K562 (cell line): ENCODE measurements at regions not wholly inside any gene's neighbourhood (a gene's known extent, or its start where the extent isn't known, plus 50 kb on each side); places are given as distances from the start of the nearest gene placed in this dataset.

ENCODE experiments used
- ATAC-seq: fragments of 200-7000 bp; cut with Tn5 transposase; 3 replicates; pipeline ENCODE4 v1.9.1; 2020; ENCODE audit warnings: moderate library complexity
- BruUV-seq: library from RNA; stranded (reverse); fragments of 400-500 nt; replicated peaks from 2 replicates; lab custom pipeline; 2021; lab: Mats Ljungman, UMichigan
- CTCF ChIA-PET: fragments of 300-600 bp; formaldehyde crosslinking; extraction: SDS; loops from one replicate; lab custom pipeline; 2021; ENCODE audit warnings: low intra/inter-chr PET ratio; lab: Yijun Ruan, JAX
- POLR2A ChIA-PET: fragments of 300-600, 350-650 bp; sonication (Branson Sonifier 250); formaldehyde crosslinking; extraction: SDS; loops from one replicate; lab custom pipeline; 2021; ENCODE audit warnings: antibody characterized with exemption, inconsistent platforms; lab: Yijun Ruan, JAX
- DNase-seq, 4 experiments: peaks; one replicate each; pipeline versions ENCODE4 v3.0.0 to v3.0.0-alpha.2; 2011 to 2018; ENCODE audit warnings: low spot score in 3 of 4, mixed read lengths in 3 of 4; ENCODE audit errors: extremely low read depth in 1 of 4
- FAIRE-seq: peaks from 2 replicates; lab custom pipeline; 2011; peaks lifted over from hg19 to GRCh38; lab: Jason Lieb, UNC
- H2AFZ ChIP-seq: 2 replicates; pipeline ENCODE4 v1.6.0; 2011; ENCODE audit warnings: low read depth, low read length, control low read depth, inconsistent platforms
- H3K27ac ChIP-seq: fragments of 200-600 bp; 3 replicates; pipeline ENCODE4 v1.8.0; 2011; ENCODE audit warnings: low read depth, mild to moderate bottlenecking, control low read depth, inconsistent platforms, low read length, moderate library complexity, mixed read lengths; ENCODE audit errors: extremely low read depth
- H3K27me3 ChIP-seq, 2 experiments: fragments of 300-600 bp in 1 of 2; 2 replicates in 1 of 2; 3 replicates in 1 of 2; pipeline versions ENCODE4 v1.6.0 to v1.8.0; 2011; ENCODE audit warnings: inconsistent platforms in 2 of 2, low read length in 2 of 2, mild to moderate bottlenecking in 1 of 2, mixed read lengths in 1 of 2, moderate library complexity in 1 of 2; ENCODE audit not compliant: control insufficient read depth in 2 of 2, insufficient read depth in 2 of 2
- H3K36me3 ChIP-seq: fragments of 300-600 bp; 3 replicates; pipeline ENCODE4 v1.8.0; 2011; ENCODE audit warnings: mild to moderate bottlenecking, low read length, inconsistent platforms; ENCODE audit not compliant: control insufficient read depth, insufficient read depth
- H3K4me1 ChIP-seq, 2 experiments: fragments of 200-600 bp in 1 of 2; replicated peaks in 1 of 2; 2 replicates in 1 of 2; 3 replicates in 1 of 2; pipeline versions ENCODE4 v1.5.1 to v1.8.0; 2011; ENCODE audit warnings: inconsistent platforms in 2 of 2, low read length in 2 of 2, mild to moderate bottlenecking in 1 of 2, mixed read lengths in 1 of 2, moderate library complexity in 1 of 2; ENCODE audit not compliant: control insufficient read depth in 2 of 2, insufficient read depth in 2 of 2
- H3K4me2 ChIP-seq: 2 replicates; pipeline ENCODE4 v1.6.1; 2011; ENCODE audit warnings: low read length, control low read depth, inconsistent platforms, mixed read lengths; ENCODE audit not compliant: insufficient read depth
- H3K4me3 ChIP-seq: fragments of 200-600 bp; sonication (generic), shearing (Covaris generic); 2 replicates; pipeline ENCODE4 v1.5.1; 2016; ENCODE audit warnings: control low read depth, inconsistent platforms
- H3K79me2 ChIP-seq: fragments of 200-600 bp; 3 replicates; pipeline ENCODE4 v1.8.0; 2011; ENCODE audit warnings: low read length, inconsistent platforms; ENCODE audit not compliant: control insufficient read depth, insufficient read depth
- H3K9ac ChIP-seq, 2 experiments: 2 replicates each; pipeline versions ENCODE4 v1.6.0 to v1.6.1; 2011; ENCODE audit warnings: low read depth in 2 of 2, low read length in 2 of 2, control low read depth in 1 of 2, inconsistent platforms in 1 of 2, mild to moderate bottlenecking in 1 of 2, mixed read lengths in 1 of 2; ENCODE audit not compliant: insufficient read depth in 1 of 2
- H3K9me1 ChIP-seq: one replicate; pipeline ENCODE4 v1.6.0; 2011; ENCODE audit warnings: inconsistent platforms, mild to moderate bottlenecking, low read length, moderate library complexity; ENCODE audit not compliant: control insufficient read depth, insufficient read depth
- H3K9me3 ChIP-seq: replicated peaks from 2 replicates; pipeline ENCODE4 v1.5.1; 2011; ENCODE audit warnings: low read depth, low read length, inconsistent platforms; ENCODE audit not compliant: control insufficient read depth, insufficient read depth
- H4K20me1 ChIP-seq: replicated peaks from 2 replicates; pipeline ENCODE4 v1.6.1; 2011; ENCODE audit warnings: low read length, inconsistent platforms, mixed read lengths; ENCODE audit not compliant: control insufficient read depth, insufficient read depth
- ARID2 ChIP-seq: fragments of 450-650 bp; IDR thresholded peaks from 2 replicates; pipeline ENCODE4 v1.6.1; 2017; ENCODE audit warnings: antibody characterized with exemption, mild to moderate bottlenecking
- FOXM1 ChIP-seq, 2 experiments: fragments of 450-650 bp in 1 of 2; sonication (generic) in 1 of 2; formaldehyde crosslinking in 1 of 2; IDR thresholded peaks; 2 replicates each; pipeline versions ENCODE4 v1.6.1 to v1.9.0; 2017 to 2022; ENCODE audit warnings: low read depth in 2 of 2, mild to moderate bottlenecking in 2 of 2, missing genetic modification reagents in 1 of 2, moderate library complexity in 1 of 2
- GTF2E2 ChIP-seq: fragments of 200-800 bp; sonication (Bioruptor generic); IDR thresholded peaks from 2 replicates; pipeline ENCODE4 v1.6.1; 2016; ENCODE audit warnings: missing genetic modification characterization, missing compliant biosample characterization
- KDM4B ChIP-seq, 2 experiments: fragments of 450-650 bp in 1 of 2; sonication (generic) in 1 of 2; IDR thresholded peaks; 2 replicates each; pipeline ENCODE4 v1.6.1; 2016 to 2017; ENCODE audit warnings: borderline replicate concordance in 2 of 2, antibody characterized with exemption in 1 of 2, low read depth in 1 of 2, mild to moderate bottlenecking in 1 of 2
- LARP7 ChIP-seq: fragments of 450-650 bp; IDR thresholded peaks from 2 replicates; pipeline ENCODE4 v1.6.1; 2016
- MYC ChIP-seq, 2 experiments: fragments of 250-450 bp in 1 of 2; sonication (Bioruptor Pico) in 1 of 2; IDR thresholded peaks; 2 replicates each; pipeline versions ENCODE4 v1.5.1 to v1.6.1; 2012 to 2021; ENCODE audit warnings: low read depth in 2 of 2, borderline replicate concordance in 1 of 2, improper control_type of control experiment in 1 of 2, low read length in 1 of 2, mild to moderate bottlenecking in 1 of 2, moderate library complexity in 1 of 2
- NFYB ChIP-seq: IDR thresholded peaks from 2 replicates; pipeline ENCODE4 v1.6.1; 2011; ENCODE audit warnings: mild to moderate bottlenecking, moderate library complexity; ENCODE audit not compliant: insufficient read length; ENCODE audit errors: extremely low read depth
- POU5F1 ChIP-seq: fragments of 150-350 bp; IDR thresholded peaks from 2 replicates; pipeline ENCODE4 v1.6.1; 2014; ENCODE audit warnings: borderline replicate concordance, low read length, low read depth, mild to moderate bottlenecking; ENCODE audit not compliant: partially characterized antibody
- TAL1 ChIP-seq: fragments of 450-650 bp; IDR thresholded peaks from 2 replicates; pipeline ENCODE4 v1.6.1; 2016; ENCODE audit warnings: mild to moderate bottlenecking
- ZNF24 ChIP-seq: fragments of 450-650 bp; IDR thresholded peaks from 2 replicates; pipeline ENCODE4 v1.6.1; 2016
- WGBS: fragments of 100-300 bp; shearing (Covaris generic); methylation state at CpG from one replicate; pipeline ENCODE4 v1.1.6; 2016; ENCODE audit warnings: low coverage, mixed read lengths; ENCODE audit not compliant: insufficient coverage; ENCODE audit errors: missing lambda C conversion rate; 5-methylcytosine and 5-hydroxymethylcytosine counted together
- in situ Hi-C: fragments of 300-500 bp; cut with MboI; formaldehyde crosslinking; loops from 4 replicates; pipeline ENCODE4 v1.15.0; 2018; ENCODE audit warnings: inconsistent platforms, mixed read lengths
- intact Hi-C: fragments of 100-400 bp; cut with micrococcal nuclease; formaldehyde crosslinking; loops from 2 replicates; pipeline ENCODE4 v1.14.2; 2022
- TF ChIP-seq, protein P1 (sequence below): fragments of 250-450 bp; sonication (Bioruptor Pico); IDR thresholded peaks from 2 replicates; pipeline ENCODE4 v1.8.0; 2022; ENCODE audit warnings: moderate library complexity, mild to moderate bottlenecking, inconsistent platforms
- TF ChIP-seq, protein P2 (sequence below), 2 experiments: fragments of 250-450 bp in 1 of 2; fragments of 450-650 bp in 1 of 2; sonication (Bioruptor Pico) in 1 of 2; IDR thresholded peaks; 2 replicates each; pipeline versions ENCODE4 v1.6.1 to v1.8.0; 2016 to 2021; ENCODE audit warnings: mild to moderate bottlenecking in 2 of 2, moderate library complexity in 2 of 2, missing compliant biosample characterization in 1 of 2, missing genetic modification characterization in 1 of 2
- TF ChIP-seq, protein P3 (sequence below): fragments of 450-650 bp; IDR thresholded peaks from 2 replicates; pipeline ENCODE4 v1.6.1; 2014; ENCODE audit warnings: low read depth, mild to moderate bottlenecking, moderate library complexity, borderline replicate concordance
- TF ChIP-seq, protein P4 (sequence below): fragments of 450-650 bp; IDR thresholded peaks from 2 replicates; pipeline ENCODE4 v1.6.1; 2016

DNA sequence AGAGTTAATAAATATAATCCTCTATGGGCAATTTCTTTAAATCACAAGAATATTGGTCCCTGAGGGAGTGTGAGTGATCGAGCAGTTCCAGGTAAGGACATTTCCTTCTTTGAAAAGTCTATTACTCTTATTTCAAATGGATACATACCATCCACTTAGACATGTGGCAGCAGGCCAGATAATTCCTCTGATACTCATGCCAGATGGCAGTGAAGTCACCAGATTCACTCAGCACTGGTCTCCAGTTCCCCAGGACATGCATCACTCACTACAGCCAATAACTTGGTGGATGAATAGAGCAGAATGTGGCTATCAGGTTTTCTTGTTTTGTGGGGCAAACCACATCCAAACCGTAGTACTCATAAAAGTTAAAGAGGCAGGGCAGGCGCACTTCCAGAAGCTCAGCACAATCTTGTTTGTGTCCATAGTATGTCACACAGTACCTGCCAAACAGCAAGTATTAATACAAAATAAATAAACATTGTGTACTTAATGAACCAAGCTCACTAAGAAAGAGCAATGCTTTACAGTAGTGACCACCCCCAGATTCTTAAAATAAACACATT lies 74.2 kb upstream of the CD53 start (continued):
- TF ChIP-seq FOXM1 (IDR thresholded peaks at IDR 0.05; ENCODE audit: low read depth) (no peak), FOXM1 (CRISPR knock-in tag; IDR thresholded peaks at IDR 0.05; ENCODE audit: low read depth) (no peak), NFYB (no peak)

DNA sequence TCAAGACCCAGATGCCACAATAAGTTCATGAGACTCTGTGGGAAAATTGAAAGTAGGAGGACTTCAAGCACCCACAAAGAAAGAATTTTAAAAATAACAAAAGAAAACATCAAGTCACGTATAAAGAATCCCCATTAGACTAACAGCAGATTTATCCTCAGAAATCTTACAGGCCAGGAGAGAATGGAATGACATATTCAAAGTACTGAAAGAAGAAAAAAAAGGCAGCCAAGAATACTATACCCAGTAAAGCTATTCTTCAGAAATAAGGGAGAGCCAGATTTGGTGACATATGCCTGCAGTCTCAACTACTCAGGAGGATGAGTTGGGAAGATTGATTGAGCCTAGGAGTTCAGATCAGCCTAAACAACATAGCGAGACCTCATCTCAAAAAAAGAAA lies 84.3 kb upstream of the CD53 start:
- no peak overlapping the region for H2AFZ ChIP-seq
- ATAC-seq = no peak
- H3K4me3 ChIP-seq = no peak overlapping the region
- intact Hi-C loops (no loop called here), in situ Hi-C loops (loop anchor here (10.0 kb wide), 1 partner anchor 206 kb away; no protein-coding TSS in a partner anchor)
- no peaks in the 10 kb centered on the region for H4K20me1 ChIP-seq
- no peak overlapping the region for H3K9ac ChIP-seq
- H3K4me1 ChIP-seq = no peaks in the 10 kb centered on the region
- no peak for DNase-seq
- POLR2A ChIA-PET = interaction anchor here (0.7 to 1.3 kb wide), 2 partner anchors 32 to 195 kb away, joined by 3 to 4 read pairs; no protein-coding TSS in a partner anchor
- no peak for FAIRE-seq
- no peaks in the 10 kb centered on the region for H3K27me3 ChIP-seq
- H3K36me3 ChIP-seq = no peaks in the 10 kb centered on the region
- BruUV-seq = no TSS peak
- no peak overlapping the region for H3K4me2 ChIP-seq
- CTCF ChIA-PET = no interaction called here
- H3K79me2 ChIP-seq = no peaks in the 10 kb centered on the region
- 3% methylated on average over 2 of the region's 2 CpGs for WGBS
- H3K9me1 ChIP-seq = no peaks in the 10 kb centered on the region
- no peaks in the 10 kb centered on the region for H3K9me3 ChIP-seq
- H3K27ac ChIP-seq = no peak overlapping the region
- TF ChIP-seq, protein P1, sequence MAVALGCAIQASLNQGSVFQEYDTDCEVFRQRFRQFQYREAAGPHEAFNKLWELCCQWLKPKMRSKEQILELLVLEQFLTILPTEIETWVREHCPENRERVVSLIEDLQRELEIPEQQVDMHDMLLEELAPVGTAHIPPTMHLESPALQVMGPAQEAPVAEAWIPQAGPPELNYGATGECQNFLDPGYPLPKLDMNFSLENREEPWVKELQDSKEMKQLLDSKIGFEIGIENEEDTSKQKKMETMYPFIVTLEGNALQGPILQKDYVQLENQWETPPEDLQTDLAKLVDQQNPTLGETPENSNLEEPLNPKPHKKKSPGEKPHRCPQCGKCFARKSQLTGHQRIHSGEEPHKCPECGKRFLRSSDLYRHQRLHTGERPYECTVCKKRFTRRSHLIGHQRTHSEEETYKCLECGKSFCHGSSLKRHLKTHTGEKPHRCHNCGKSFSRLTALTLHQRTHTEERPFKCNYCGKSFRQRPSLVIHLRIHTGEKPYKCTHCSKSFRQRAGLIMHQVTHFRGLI (CRISPR knock-in tag) = no peak
- TF ChIP-seq LARP7 (no peak), ZNF24 (no peak), GTF2E2 (tag) (no peak), KDM4B (IDR thresholded peaks at IDR 0.05; ENCODE audit: borderline replicate concordance in 2 of 2, low read depth in 1 of 2) (no peak), TAL1 (no peak), MYC (IDR thresholded peaks at IDR 0.05; ENCODE audit: low read depth, low read length) (no peak), MYC (CRISPR knock-in tag; IDR thresholded peaks at IDR 0.05; ENCODE audit: borderline replicate concordance, low read depth) (no peak), POU5F1 (no peak), ARID2 (no peak)
- TF ChIP-seq, protein P2, sequence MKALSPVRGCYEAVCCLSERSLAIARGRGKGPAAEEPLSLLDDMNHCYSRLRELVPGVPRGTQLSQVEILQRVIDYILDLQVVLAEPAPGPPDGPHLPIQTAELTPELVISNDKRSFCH (CRISPR knock-in tag; IDR thresholded peaks at IDR 0.05) = no peak
- TF ChIP-seq, protein P2 (tag; IDR thresholded peaks at IDR 0.05) = no peak
- TF ChIP-seq, protein P3, sequence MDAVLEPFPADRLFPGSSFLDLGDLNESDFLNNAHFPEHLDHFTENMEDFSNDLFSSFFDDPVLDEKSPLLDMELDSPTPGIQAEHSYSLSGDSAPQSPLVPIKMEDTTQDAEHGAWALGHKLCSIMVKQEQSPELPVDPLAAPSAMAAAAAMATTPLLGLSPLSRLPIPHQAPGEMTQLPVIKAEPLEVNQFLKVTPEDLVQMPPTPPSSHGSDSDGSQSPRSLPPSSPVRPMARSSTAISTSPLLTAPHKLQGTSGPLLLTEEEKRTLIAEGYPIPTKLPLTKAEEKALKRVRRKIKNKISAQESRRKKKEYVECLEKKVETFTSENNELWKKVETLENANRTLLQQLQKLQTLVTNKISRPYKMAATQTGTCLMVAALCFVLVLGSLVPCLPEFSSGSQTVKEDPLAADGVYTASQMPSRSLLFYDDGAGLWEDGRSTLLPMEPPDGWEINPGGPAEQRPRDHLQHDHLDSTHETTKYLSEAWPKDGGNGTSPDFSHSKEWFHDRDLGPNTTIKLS = no peak
- TF ChIP-seq, protein P4, sequence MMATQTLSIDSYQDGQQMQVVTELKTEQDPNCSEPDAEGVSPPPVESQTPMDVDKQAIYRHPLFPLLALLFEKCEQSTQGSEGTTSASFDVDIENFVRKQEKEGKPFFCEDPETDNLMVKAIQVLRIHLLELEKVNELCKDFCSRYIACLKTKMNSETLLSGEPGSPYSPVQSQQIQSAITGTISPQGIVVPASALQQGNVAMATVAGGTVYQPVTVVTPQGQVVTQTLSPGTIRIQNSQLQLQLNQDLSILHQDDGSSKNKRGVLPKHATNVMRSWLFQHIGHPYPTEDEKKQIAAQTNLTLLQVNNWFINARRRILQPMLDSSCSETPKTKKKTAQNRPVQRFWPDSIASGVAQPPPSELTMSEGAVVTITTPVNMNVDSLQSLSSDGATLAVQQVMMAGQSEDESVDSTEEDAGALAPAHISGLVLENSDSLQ = no peak
